MCF 10A (cell line): ENCODE measurements at regions not wholly inside any gene's neighbourhood (a gene's known extent, or its start where the extent isn't known, plus 50 kb on each side); places are given as distances from the start of the nearest gene placed in this dataset.
A peak's percentile ranks its signal among the peaks of the same experiment; 100 is the strongest.

Source experiments
- BruUV-seq: library from RNA; stranded (reverse); fragments of 400-500 nt; replicated peaks from 2 replicates; lab custom pipeline; 2021; lab: Mats Ljungman, UMichigan
- CTCF ChIA-PET: fragments of 300-600 bp; sonication (Branson Sonifier 250); formaldehyde crosslinking; extraction: SDS; loops from one replicate; lab custom pipeline; 2021; ENCODE audit warnings: antibody characterized with exemption, inconsistent platforms; lab: Yijun Ruan, JAX
- POLR2A ChIA-PET: fragments of 300-600, 350-650 bp; sonication (Branson Sonifier 250); formaldehyde crosslinking; extraction: SDS; loops from one replicate; lab custom pipeline; 2020; ENCODE audit warnings: antibody characterized with exemption, inconsistent platforms; lab: Yijun Ruan, JAX
- DNase-seq: peaks from one replicate; pipeline ENCODE4 v3.0.0-alpha.2; 2018; ENCODE audit not compliant: unreplicated experiment
- H3K27ac Mint-ChIP-seq: one replicate; pipeline ENCODE4 v1.8.0; 2022; ENCODE audit warnings: mild to moderate bottlenecking, low read depth, mixed read lengths; ENCODE audit not compliant: unreplicated experiment
- H3K27me3 Mint-ChIP-seq: one replicate; pipeline ENCODE4 v1.8.0; 2022; ENCODE audit warnings: mixed read lengths; ENCODE audit not compliant: insufficient read depth, unreplicated experiment
- H3K36me3 Mint-ChIP-seq: one replicate; pipeline ENCODE4 v1.8.0; 2022; ENCODE audit warnings: mild to moderate bottlenecking, moderate library complexity, mixed read lengths; ENCODE audit not compliant: insufficient read depth, unreplicated experiment
- H3K4me1 Mint-ChIP-seq: one replicate; pipeline ENCODE4 v1.8.0; 2022; ENCODE audit warnings: mixed read lengths; ENCODE audit not compliant: insufficient read depth, unreplicated experiment
- H3K4me3 Mint-ChIP-seq: one replicate; pipeline ENCODE4 v1.8.0; 2022; ENCODE audit warnings: mild to moderate bottlenecking, moderate library complexity, mixed read lengths; ENCODE audit not compliant: unreplicated experiment
- H3K9me3 Mint-ChIP-seq: one replicate; pipeline ENCODE4 v1.8.0; 2022; ENCODE audit warnings: mixed read lengths; ENCODE audit not compliant: unreplicated experiment
- CTCF ChIP-seq: fragments of 200-600 bp; IDR thresholded peaks from one replicate; pipeline ENCODE4 v1.8.0; 2022; ENCODE audit warnings: antibody characterized with exemption, mild to moderate bottlenecking; ENCODE audit not compliant: unreplicated experiment
- intact Hi-C: fragments of 100-400 bp; cut with micrococcal nuclease; formaldehyde crosslinking; loops from 2 replicates; pipeline ENCODE4 v1.14.1; 2022

GRCh38 chr6:40778196-40778595 is 191.0 kb upstream of the LRFN2 start:
- DNase-seq = peak; percentile 42
- H3K9me3 Mint-ChIP-seq = no peaks in the 10 kb centered on the region
- H3K27ac Mint-ChIP-seq = no peak overlapping the region
- POLR2A ChIA-PET = no interaction called here
- no TSS peak for BruUV-seq
- no peak overlapping the region for H3K4me3 Mint-ChIP-seq
- no peak for TF ChIP-seq CTCF
- CTCF ChIA-PET = no interaction called here
- intact Hi-C loops = no loop called here
- H3K27me3 Mint-ChIP-seq = no peaks in the 10 kb centered on the region
- no peaks in the 10 kb centered on the region for H3K36me3 Mint-ChIP-seq
- no peaks in the 10 kb centered on the region for H3K4me1 Mint-ChIP-seq

- Mint-ChIP-seq H3K27ac (no peak overlapping the region), H3K4me3 (no peak overlapping the region), H3K36me3 (no peaks in the 10 kb centered on the region), H3K9me3 (peaks cover 8% of the 10 kb centered on the region), H3K4me1 (no peaks in the 10 kb centered on the region), H3K27me3 (no peaks in the 10 kb centered on the region)
- intact Hi-C loops = no loop called here
- TF ChIP-seq CTCF = no peak
- POLR2A ChIA-PET = interaction anchor here (0.6 kb wide), 1 partner anchor 678 kb away, joined by 5 read pairs; no protein-coding TSS in a partner anchor
- CTCF ChIA-PET = interaction anchor here (0.5 kb wide), 1 partner anchor 473 kb away, joined by 3 read pairs; no protein-coding TSS in a partner anchor
- no peak for DNase-seq
- no TSS peak for BruUV-seq
Measured at GRCh38 chr6:40774932-40775331, 187.8 kb upstream of the LRFN2 start.

GRCh38 chr6:40770794-40771193 is 183.6 kb upstream of the LRFN2 start:
- TF ChIP-seq CTCF = no peak
- peaks cover 20% of the 10 kb centered on the region for H3K9me3 Mint-ChIP-seq
- H3K27ac Mint-ChIP-seq = no peak overlapping the region
- no TSS peak for BruUV-seq
- H3K27me3 Mint-ChIP-seq = no peaks in the 10 kb centered on the region
- CTCF ChIA-PET = no interaction called here
- H3K36me3 Mint-ChIP-seq = no peaks in the 10 kb centered on the region
- H3K4me1 Mint-ChIP-seq = no peaks in the 10 kb centered on the region
- no peak overlapping the region for H3K4me3 Mint-ChIP-seq
- no peak for DNase-seq
- intact Hi-C loops = no loop called here
- POLR2A ChIA-PET = no interaction called here

GRCh38 chr6:40764726-40765125 is 177.6 kb upstream of the LRFN2 start:
- ChIA-PET CTCF (no interaction called here), POLR2A (no interaction called here)
- DNase-seq = no peak
- Mint-ChIP-seq H3K4me1 (no peaks in the 10 kb centered on the region), H3K9me3 (peaks cover 10% of the 10 kb centered on the region), H3K27me3 (no peaks in the 10 kb centered on the region), H3K36me3 (no peaks in the 10 kb centered on the region), H3K27ac (no peak overlapping the region), H3K4me3 (no peak overlapping the region)
- intact Hi-C loops = no loop called here
- BruUV-seq = no TSS peak
- TF ChIP-seq CTCF = no peak
